Activated CD4-positive, alpha-beta T cell treated with anti-CD3 and anti-CD28 coated beads, Interleukin-2, amount 10 ng/mL, durations not matched to agents 7 days and 5 days (primary cell): ENCODE measurements at regions not wholly inside any gene's neighbourhood (a gene's known extent, or its start where the extent isn't known, plus 50 kb on each side); places are given as distances from the start of the nearest gene placed in this dataset.

Experiments used
- CTCF ChIA-PET: fragments of 350-600 bp; sonication (Branson Sonifier 250); formaldehyde crosslinking; loops from one replicate; lab custom pipeline; 2021; ENCODE audit warnings: antibody characterized with exemption; lab: Charles Lee
- POLR2A ChIA-PET: fragments of 350-600 bp; sonication (Branson Sonifier 250); formaldehyde crosslinking; loops from one replicate; lab custom pipeline; 2021; ENCODE audit warnings: antibody characterized with exemption; lab: Charles Lee
- DNase-seq: peaks from one replicate; pipeline ENCODE4 v3.0.0-alpha.2; 2020
- H3K27ac Mint-ChIP-seq: one replicate; pipeline ENCODE4 v1.8.0; 2021; ENCODE audit warnings: mild to moderate bottlenecking, moderate library complexity, mixed read lengths
- H3K27me3 Mint-ChIP-seq: one replicate; pipeline ENCODE4 v1.8.0; 2021; ENCODE audit warnings: mixed read lengths
- H3K36me3 Mint-ChIP-seq: one replicate; pipeline ENCODE4 v1.8.0; 2021; ENCODE audit warnings: low read depth, mixed read lengths
- H3K4me1 Mint-ChIP-seq: one replicate; pipeline ENCODE4 v1.8.0; 2021; ENCODE audit warnings: mixed read lengths
- H3K4me3 Mint-ChIP-seq: one replicate; pipeline ENCODE4 v1.8.0; 2021; ENCODE audit warnings: mild to moderate bottlenecking, moderate library complexity, mixed read lengths
- H3K9me3 Mint-ChIP-seq: one replicate; pipeline ENCODE4 v1.8.0; 2021; ENCODE audit warnings: mixed read lengths

- POLR2A ChIA-PET: no interaction called here
- no peak overlapping the region for H3K27ac Mint-ChIP-seq
- no peak for DNase-seq
- peaks cover 2% of the 10 kb centered on the region for H3K9me3 Mint-ChIP-seq
- H3K4me3 Mint-ChIP-seq: no peak overlapping the region
- peaks cover 2% of the 10 kb centered on the region for H3K27me3 Mint-ChIP-seq
- peaks cover 32% of the 10 kb centered on the region for H3K4me1 Mint-ChIP-seq
- CTCF ChIA-PET: interaction anchor here (0.8 to 1.8 kb wide), 2 partner anchors 11 to 24 kb away, joined by 3 read pairs; no protein-coding TSS in a partner anchor
- peaks cover 15% of the 10 kb centered on the region for H3K36me3 Mint-ChIP-seq
Observed at GRCh38 chr13:48181482-48182145, 51.4 kb upstream of the ITM2B start.

- ChIA-PET CTCF (interaction anchor here (0.6 to 1.4 kb wide), 5 partner anchors 9 to 48 kb away, joined by 3 to 5 read pairs (median 4); no protein-coding TSS in a partner anchor), POLR2A (no interaction called here)
- Mint-ChIP-seq H3K27me3 (peaks cover 2% of the 10 kb centered on the region), H3K27ac (no peak overlapping the region), H3K4me3 (no peak overlapping the region), H3K36me3 (peaks cover 5% of the 10 kb centered on the region), H3K9me3 (peaks cover 2% of the 10 kb centered on the region), H3K4me1 (peaks cover 10% of the 10 kb centered on the region)
- DNase-seq: no peak
Observed at GRCh38 chr13:48178126-48178525, 54.9 kb upstream of the ITM2B start.

GRCh38 chr13:48176781-48177180 is 56.2 kb upstream of the ITM2B start:
- no peaks in the 10 kb centered on the region for H3K36me3 Mint-ChIP-seq
- no peak for DNase-seq
- H3K27me3 Mint-ChIP-seq: peaks cover 2% of the 10 kb centered on the region
- H3K9me3 Mint-ChIP-seq: no peaks in the 10 kb centered on the region
- H3K27ac Mint-ChIP-seq: no peak overlapping the region
- no peak overlapping the region for H3K4me3 Mint-ChIP-seq
- peaks cover 2% of the 10 kb centered on the region for H3K4me1 Mint-ChIP-seq
- CTCF ChIA-PET: interaction anchor here (1.4 kb wide), 1 partner anchor 21 kb away, joined by 5 read pairs; no protein-coding TSS in a partner anchor
- POLR2A ChIA-PET: no interaction called here

GRCh38 chr13:48175185-48175584 is 57.8 kb upstream of the ITM2B start:
- Mint-ChIP-seq H3K27ac (no peak overlapping the region), H3K27me3 (no peaks in the 10 kb centered on the region), H3K36me3 (no peaks in the 10 kb centered on the region), H3K9me3 (no peaks in the 10 kb centered on the region), H3K4me3 (no peak overlapping the region), H3K4me1 (peaks cover 1% of the 10 kb centered on the region)
- ChIA-PET CTCF (interaction anchor here (1.4 kb wide), 1 partner anchor 13 kb away, joined by 3 read pairs; no protein-coding TSS in a partner anchor), POLR2A (no interaction called here)
- DNase-seq: no peak

GRCh38 chr13:48167866-48168265 is 65.1 kb upstream of the ITM2B start:
- H3K36me3 Mint-ChIP-seq: no peaks in the 10 kb centered on the region
- no peak overlapping the region for H3K4me3 Mint-ChIP-seq
- CTCF ChIA-PET: interaction anchor here (1.5 to 1.9 kb wide), 2 partner anchors 17 to 33 kb away, joined by 4 to 5 read pairs; no protein-coding TSS in a partner anchor
- POLR2A ChIA-PET: interaction anchor here (0.6 kb wide), 1 partner anchor 24 kb away, joined by 4 read pairs; no protein-coding TSS in a partner anchor
- H3K27me3 Mint-ChIP-seq: peaks cover 2% of the 10 kb centered on the region
- H3K4me1 Mint-ChIP-seq: no peaks in the 10 kb centered on the region
- DNase-seq: no peak
- H3K27ac Mint-ChIP-seq: no peak overlapping the region
- H3K9me3 Mint-ChIP-seq: no peaks in the 10 kb centered on the region

- no peak overlapping the region for H3K4me3 Mint-ChIP-seq
- peaks cover 4% of the 10 kb centered on the region for H3K4me1 Mint-ChIP-seq
- ChIA-PET POLR2A (no interaction called here), CTCF (no interaction called here)
- no peaks in the 10 kb centered on the region for H3K9me3 Mint-ChIP-seq
- no peaks in the 10 kb centered on the region for H3K36me3 Mint-ChIP-seq
- H3K27ac Mint-ChIP-seq: no peak overlapping the region
- H3K27me3 Mint-ChIP-seq: peaks cover 2% of the 10 kb centered on the region
- DNase-seq: no peak
Observed at GRCh38 chr13:48165727-48166126, 67.3 kb upstream of the ITM2B start.

GRCh38 chr13:48165063-48165462 is 67.9 kb upstream of the ITM2B start:
- Mint-ChIP-seq H3K27ac (no peak overlapping the region), H3K27me3 (peaks cover 2% of the 10 kb centered on the region), H3K4me3 (no peak overlapping the region), H3K36me3 (peaks cover 1% of the 10 kb centered on the region), H3K9me3 (no peaks in the 10 kb centered on the region), H3K4me1 (peaks cover 9% of the 10 kb centered on the region)
- no peak for DNase-seq
- POLR2A ChIA-PET: no interaction called here
- CTCF ChIA-PET: interaction anchor here (0.5 kb wide), 1 partner anchor 9 kb away, joined by 3 read pairs; no protein-coding TSS in a partner anchor

- H3K27me3 Mint-ChIP-seq: peaks cover 2% of the 10 kb centered on the region
- CTCF ChIA-PET: interaction anchor here (0.8 to 1.3 kb wide), 2 partner anchors 9 to 13 kb away, joined by 3 to 5 read pairs; no protein-coding TSS in a partner anchor
- DNase-seq: no peak
- H3K4me1 Mint-ChIP-seq: peaks cover 23% of the 10 kb centered on the region
- POLR2A ChIA-PET: no interaction called here
- no peak overlapping the region for H3K4me3 Mint-ChIP-seq
- H3K36me3 Mint-ChIP-seq: peaks cover 1% of the 10 kb centered on the region
- no peak overlapping the region for H3K27ac Mint-ChIP-seq
- H3K9me3 Mint-ChIP-seq: no peaks in the 10 kb centered on the region
Observed at GRCh38 chr13:48163061-48163460, 68.2 kb upstream of the MED4 start.

GRCh38 chr13:48162217-48162616 is 67.3 kb upstream of the MED4 start:
- H3K27me3 Mint-ChIP-seq: no peaks in the 10 kb centered on the region
- no peak overlapping the region for H3K27ac Mint-ChIP-seq

GRCh38 chr13:48161530-48162179 is 66.8 kb upstream of the MED4 start:
- CTCF ChIA-PET: interaction anchor here (0.9 to 1.3 kb wide), 3 partner anchors 11 to 27 kb away, joined by 3 to 5 read pairs (median 3); no protein-coding TSS in a partner anchor
- H3K36me3 Mint-ChIP-seq: peaks cover 1% of the 10 kb centered on the region
- peaks cover 26% of the 10 kb centered on the region for H3K4me1 Mint-ChIP-seq
- no peaks in the 10 kb centered on the region for H3K9me3 Mint-ChIP-seq
- no peak overlapping the region for H3K4me3 Mint-ChIP-seq
- no peak overlapping the region for H3K27ac Mint-ChIP-seq
- POLR2A ChIA-PET: no interaction called here
- DNase-seq: no peak
- H3K27me3 Mint-ChIP-seq: no peaks in the 10 kb centered on the region

More at GRCh38 chr13:48162217-48162616, 67.3 kb upstream of the MED4 start:
- no peak for DNase-seq
- POLR2A ChIA-PET: no interaction called here
- CTCF ChIA-PET: interaction anchor here (0.8 to 1.3 kb wide), 4 partner anchors 10 to 27 kb away, joined by 3 to 5 read pairs (median 3); no protein-coding TSS in a partner anchor
- H3K9me3 Mint-ChIP-seq: no peaks in the 10 kb centered on the region
- H3K36me3 Mint-ChIP-seq: peaks cover 1% of the 10 kb centered on the region
- H3K4me3 Mint-ChIP-seq: no peak overlapping the region
- peaks cover 24% of the 10 kb centered on the region for H3K4me1 Mint-ChIP-seq

GRCh38 chr13:48160606-48161278 is 65.8 kb upstream of the MED4 start:
- Mint-ChIP-seq H3K27me3 (no peaks in the 10 kb centered on the region), H3K4me1 (peaks cover 35% of the 10 kb centered on the region), H3K9me3 (no peaks in the 10 kb centered on the region), H3K4me3 (no peak overlapping the region), H3K36me3 (peaks cover 1% of the 10 kb centered on the region), H3K27ac (no peak overlapping the region)
- CTCF ChIA-PET: no interaction called here
- POLR2A ChIA-PET: no interaction called here
- no peak for DNase-seq

GRCh38 chr13:48159826-48160225 is 64.9 kb upstream of the MED4 start:
- no peak for DNase-seq
- ChIA-PET POLR2A (no interaction called here), CTCF (interaction anchor here (1.2 kb wide), 1 partner anchor 13 kb away, joined by 3 read pairs; no protein-coding TSS in a partner anchor)
- no peaks in the 10 kb centered on the region for H3K27me3 Mint-ChIP-seq
- no peak overlapping the region for H3K4me3 Mint-ChIP-seq
- no peak overlapping the region for H3K27ac Mint-ChIP-seq
- H3K36me3 Mint-ChIP-seq: peaks cover 1% of the 10 kb centered on the region
- H3K4me1 Mint-ChIP-seq: peaks cover 44% of the 10 kb centered on the region
- H3K9me3 Mint-ChIP-seq: no peaks in the 10 kb centered on the region
